Neural cell (in vitro differentiated cells): ENCODE measurements at regions not wholly inside any gene's neighbourhood (a gene's known extent, or its start where the extent isn't known, plus 50 kb on each side); places are given as distances from the start of the nearest gene placed in this dataset.

Experiments
- H2AFZ ChIP-seq: fragments of 200-600, 300-800 bp; sonication (generic), shearing (Covaris generic); 2 replicates; pipeline ENCODE4 v1.6.0; 2014; ENCODE audit warnings: low read depth, mild to moderate bottlenecking, antibody characterized with exemption, low read length, moderate library complexity
- H3F3A ChIP-seq: fragments of 200-600 bp; shearing (Covaris generic); 2 replicates; pipeline ENCODE4 v1.6.1; 2016; ENCODE audit warnings: mild to moderate bottlenecking, moderate library complexity, mixed read lengths, antibody characterized with exemption, low read length; ENCODE audit not compliant: insufficient read depth, poor library complexity, severe bottlenecking
- H3K27ac ChIP-seq: fragments of 200-600, 300-800 bp; sonication (generic), shearing (Covaris generic); 2 replicates; pipeline ENCODE4 v1.5.1; 2014; ENCODE audit warnings: mild to moderate bottlenecking, low read length, moderate library complexity
- H3K27me3 ChIP-seq: fragments of 300-800, 200-600 bp; sonication (generic), shearing (Covaris generic); 2 replicates; pipeline ENCODE4 v1.6.0; 2014; ENCODE audit warnings: mild to moderate bottlenecking, low read depth, low read length, moderate library complexity; ENCODE audit not compliant: insufficient read depth
- H3K36me3 ChIP-seq: fragments of 300-800, 200-600 bp; sonication (generic), shearing (Covaris generic); 2 replicates; pipeline ENCODE4 v1.5.1; 2014; ENCODE audit warnings: mild to moderate bottlenecking, antibody characterized with exemption, low read length, moderate library complexity; ENCODE audit not compliant: insufficient read depth
- H3K4me2 ChIP-seq: fragments of 300-800, 200-600 bp; sonication (generic), shearing (Covaris generic); 2 replicates; pipeline ENCODE4 v1.6.0; 2014; ENCODE audit warnings: mild to moderate bottlenecking, low read length
- H3K4me3 ChIP-seq: fragments of 300-800, 200-600 bp; sonication (generic), shearing (Covaris generic); 2 replicates; pipeline ENCODE4 v1.5.1; 2014; ENCODE audit warnings: mild to moderate bottlenecking, low read length, moderate library complexity
- H3K79me2 ChIP-seq: fragments of 200-600 bp; shearing (Covaris generic); replicated peaks from 2 replicates; pipeline ENCODE4 v1.6.0; 2014; ENCODE audit warnings: mild to moderate bottlenecking, low read length, moderate library complexity; ENCODE audit not compliant: insufficient read depth
- H3K9ac ChIP-seq: fragments of 300-800, 200-600 bp; sonication (generic), shearing (Covaris generic); 2 replicates; pipeline ENCODE4 v1.6.1; 2016; ENCODE audit warnings: mild to moderate bottlenecking, low read length, mixed read lengths
- H3K9me2 ChIP-seq: fragments of 200-600 bp; shearing (Covaris generic); 2 replicates; pipeline ENCODE4 v1.6.1; 2016; ENCODE audit warnings: mild to moderate bottlenecking, low read length, mixed read lengths; ENCODE audit not compliant: insufficient read depth
- H3K9me3 ChIP-seq: fragments of 200-600, 300-800 bp; sonication (generic), shearing (Covaris generic); 2 replicates; pipeline ENCODE4 v1.6.1; 2016; ENCODE audit warnings: mild to moderate bottlenecking, mixed run types, low read length, moderate library complexity, mixed read lengths
- H4K20me1 ChIP-seq: fragments of 200-600 bp; shearing (Covaris generic); 2 replicates; pipeline ENCODE4 v1.6.1; 2016; ENCODE audit warnings: mild to moderate bottlenecking, mixed run types; ENCODE audit not compliant: insufficient read depth
- EP300 ChIP-seq: fragments of 450-650 bp; conservative IDR thresholded peaks from 2 replicates; pipeline ENCODE4 v1.6.1; 2014; ENCODE audit warnings: antibody characterized with exemption, mild to moderate bottlenecking, moderate library complexity; ENCODE audit not compliant: poor library complexity, severe bottlenecking
- EZH2 ChIP-seq: fragments of 200-600, 300-800 bp; shearing (Covaris generic), sonication (generic); IDR thresholded peaks from 2 replicates; pipeline ENCODE4 v1.6.1; 2014; ENCODE audit warnings: antibody characterized with exemption, low read length, borderline replicate concordance, mild to moderate bottlenecking; ENCODE audit not compliant: insufficient read depth, poor library complexity, severe bottlenecking
- MXI1 ChIP-seq: fragments of 450-650 bp; conservative IDR thresholded peaks from 2 replicates; pipeline ENCODE4 v1.6.1; 2014; ENCODE audit warnings: antibody characterized with exemption, mild to moderate bottlenecking; ENCODE audit not compliant: poor library complexity, severe bottlenecking
- POLR2AphosphoS5 ChIP-seq: IDR thresholded peaks from 2 replicates; pipeline ENCODE4 v1.6.1; 2012
- RAD21 ChIP-seq: fragments of 450-650 bp; conservative IDR thresholded peaks from 2 replicates; pipeline ENCODE4 v1.6.1; 2014; ENCODE audit warnings: antibody characterized with exemption, mild to moderate bottlenecking, moderate library complexity
- REST ChIP-seq: IDR thresholded peaks from 2 replicates; pipeline ENCODE4 v1.6.1; 2012; ENCODE audit warnings: borderline replicate concordance
- SMC3 ChIP-seq: fragments of 450-650 bp; conservative IDR thresholded peaks from 2 replicates; pipeline ENCODE4 v1.6.1; 2014; ENCODE audit warnings: antibody characterized with exemption, mild to moderate bottlenecking, moderate library complexity; ENCODE audit not compliant: poor library complexity
- TAF1 ChIP-seq: IDR thresholded peaks from 2 replicates; pipeline ENCODE4 v1.6.1; 2012; ENCODE audit warnings: low read depth
- TF ChIP-seq, protein P1 (sequence below): fragments of 450-650 bp; IDR thresholded peaks from 2 replicates; pipeline ENCODE4 v1.5.1; 2014; ENCODE audit warnings: antibody characterized with exemption, mild to moderate bottlenecking, moderate library complexity; ENCODE audit not compliant: poor library complexity, severe bottlenecking

GRCh38 chr3:81951636-81952035 is 190.2 kb upstream of the GBE1 start:
- H3K9me2 ChIP-seq = no peaks in the 10 kb centered on the region
- TF ChIP-seq MXI1 (no peak), EP300 (no peak), REST (no peak), POLR2AphosphoS5 (no peak), EZH2 (no peak), RAD21 (no peak), SMC3 (no peak), TAF1 (no peak)
- no peaks in the 10 kb centered on the region for H4K20me1 ChIP-seq
- H3K4me3 ChIP-seq = no peak overlapping the region
- no peak overlapping the region for H3K4me2 ChIP-seq
- no peaks in the 10 kb centered on the region for H3K36me3 ChIP-seq
- no peaks in the 10 kb centered on the region for H3K9me3 ChIP-seq
- H3K27ac ChIP-seq = no peak overlapping the region
- no peaks in the 10 kb centered on the region for H3F3A ChIP-seq
- H2AFZ ChIP-seq = no peak overlapping the region
- H3K27me3 ChIP-seq = no peaks in the 10 kb centered on the region
- H3K9ac ChIP-seq = no peak overlapping the region
- no peaks in the 10 kb centered on the region for H3K79me2 ChIP-seq

- TF ChIP-seq, protein P1, sequence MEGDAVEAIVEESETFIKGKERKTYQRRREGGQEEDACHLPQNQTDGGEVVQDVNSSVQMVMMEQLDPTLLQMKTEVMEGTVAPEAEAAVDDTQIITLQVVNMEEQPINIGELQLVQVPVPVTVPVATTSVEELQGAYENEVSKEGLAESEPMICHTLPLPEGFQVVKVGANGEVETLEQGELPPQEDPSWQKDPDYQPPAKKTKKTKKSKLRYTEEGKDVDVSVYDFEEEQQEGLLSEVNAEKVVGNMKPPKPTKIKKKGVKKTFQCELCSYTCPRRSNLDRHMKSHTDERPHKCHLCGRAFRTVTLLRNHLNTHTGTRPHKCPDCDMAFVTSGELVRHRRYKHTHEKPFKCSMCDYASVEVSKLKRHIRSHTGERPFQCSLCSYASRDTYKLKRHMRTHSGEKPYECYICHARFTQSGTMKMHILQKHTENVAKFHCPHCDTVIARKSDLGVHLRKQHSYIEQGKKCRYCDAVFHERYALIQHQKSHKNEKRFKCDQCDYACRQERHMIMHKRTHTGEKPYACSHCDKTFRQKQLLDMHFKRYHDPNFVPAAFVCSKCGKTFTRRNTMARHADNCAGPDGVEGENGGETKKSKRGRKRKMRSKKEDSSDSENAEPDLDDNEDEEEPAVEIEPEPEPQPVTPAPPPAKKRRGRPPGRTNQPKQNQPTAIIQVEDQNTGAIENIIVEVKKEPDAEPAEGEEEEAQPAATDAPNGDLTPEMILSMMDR = no peak
- TF ChIP-seq REST = no peak
- TF ChIP-seq POLR2AphosphoS5 = no peak
- TF ChIP-seq EP300 = no peak
- TF ChIP-seq RAD21 = no peak
- TF ChIP-seq EZH2 = no peak
- no peak for TF ChIP-seq TAF1
- no peak for TF ChIP-seq SMC3
- H3K9me2 ChIP-seq = no peaks in the 10 kb centered on the region
- no peak overlapping the region for H3K27ac ChIP-seq
- no peaks in the 10 kb centered on the region for H3K79me2 ChIP-seq
- no peaks in the 10 kb centered on the region for H3K36me3 ChIP-seq
- no peaks in the 10 kb centered on the region for H3K9me3 ChIP-seq
- H3F3A ChIP-seq = no peaks in the 10 kb centered on the region
- no peak overlapping the region for H3K4me2 ChIP-seq
- no peak overlapping the region for H3K9ac ChIP-seq
- H3K4me3 ChIP-seq = no peak overlapping the region
- H4K20me1 ChIP-seq = no peaks in the 10 kb centered on the region
- H2AFZ ChIP-seq = no peak overlapping the region
- H3K27me3 ChIP-seq = no peaks in the 10 kb centered on the region
Measured at GRCh38 chr3:81951106-81951505, 189.7 kb upstream of the GBE1 start.
